H7 (cell line): ENCODE measurements at regions not wholly inside any gene's neighbourhood (a gene's known extent, or its start where the extent isn't known, plus 50 kb on each side); places are given as distances from the start of the nearest gene placed in this dataset.

Experiments used
- DNase-seq: peaks from one replicate; pipeline ENCODE4 v3.0.0; 2012
- H3K27me3 ChIP-seq: 2 replicates; pipeline ENCODE4 v1.6.0; 2011; ENCODE audit warnings: mild to moderate bottlenecking, low read length; ENCODE audit not compliant: control insufficient read depth, insufficient read depth
- H3K36me3 ChIP-seq: replicated peaks from 2 replicates; pipeline ENCODE4 v1.5.1; 2011; ENCODE audit warnings: low read length; ENCODE audit not compliant: control insufficient read depth, insufficient read depth
- H3K4me3 ChIP-seq: 2 replicates; pipeline ENCODE4 v1.5.1; 2011; ENCODE audit warnings: low read depth, mild to moderate bottlenecking, control low read depth, low read length, moderate library complexity; ENCODE audit not compliant: insufficient read depth

DNA sequence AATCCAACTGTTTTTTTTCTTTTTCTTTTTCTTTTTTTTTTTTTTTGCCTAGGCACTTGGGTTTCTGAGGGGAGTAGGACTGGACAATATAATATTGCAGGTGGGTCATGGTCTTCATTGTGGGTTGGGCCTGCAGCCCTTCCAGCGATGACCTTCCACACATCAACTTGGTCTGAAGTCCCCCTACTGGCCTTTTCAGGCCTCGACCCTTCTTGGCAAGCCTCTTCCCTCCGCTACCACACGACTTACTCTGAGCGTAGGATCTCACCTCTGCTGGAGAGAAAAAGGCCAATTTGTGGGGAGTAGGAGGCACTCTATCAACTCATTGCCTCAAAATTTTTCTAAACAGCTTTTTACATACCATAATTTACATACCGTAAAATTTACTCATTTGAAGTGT lies 51.1 kb upstream of the GRIK3 start:
- Histone ChIP-seq H3K27me3 (no peaks in the 10 kb centered on the region; the same call in 1 of the 2 replicates), H3K36me3 (no peaks in the 10 kb centered on the region), H3K4me3 (no peak overlapping the region)
- peak; percentile 82 for DNase-seq

DNA sequence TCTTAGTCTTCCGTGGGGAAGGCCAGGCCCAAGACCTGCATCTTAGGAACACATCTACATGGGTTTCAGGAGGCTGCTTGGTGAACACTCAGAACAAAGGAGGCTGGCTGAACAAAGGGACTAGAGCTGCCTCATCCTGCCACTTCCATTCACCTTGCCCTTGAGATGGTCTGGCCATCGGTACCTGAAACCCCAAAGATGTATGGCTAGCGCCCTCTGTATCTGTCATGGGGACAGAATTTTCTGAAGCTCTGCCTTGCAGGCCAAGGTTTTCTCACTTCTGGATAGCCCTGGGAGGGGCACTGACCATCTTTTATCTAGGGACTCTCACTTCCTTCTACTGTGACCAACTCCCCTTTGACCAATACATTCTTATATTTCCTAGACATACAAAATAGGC lies 55.4 kb upstream of the GRIK3 start:
- Histone ChIP-seq H3K4me3 (no peak overlapping the region), H3K27me3 (no peaks in the 10 kb centered on the region), H3K36me3 (no peaks in the 10 kb centered on the region)
- DNase-seq, result no peak

DNA sequence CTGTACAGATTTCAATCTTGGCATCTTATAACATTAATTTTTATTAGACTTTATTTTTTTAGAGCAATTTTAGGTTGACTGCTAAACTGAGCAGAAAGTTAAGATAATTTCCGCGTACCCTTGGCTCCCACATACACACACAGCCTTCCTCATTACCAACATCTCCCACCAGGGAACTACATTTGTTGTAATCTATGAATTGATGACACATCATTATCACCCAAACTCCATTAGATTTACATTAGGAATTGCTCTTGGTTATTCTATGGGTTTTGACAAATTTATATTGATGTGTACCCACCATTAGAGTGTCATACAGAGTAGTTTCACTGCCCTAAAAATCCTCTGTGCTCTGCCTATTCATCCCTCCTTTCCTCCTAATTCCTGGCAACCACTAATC lies 56.4 kb upstream of the GRIK3 start:
- Histone ChIP-seq H3K27me3 (no peaks in the 10 kb centered on the region), H3K4me3 (no peak overlapping the region), H3K36me3 (no peaks in the 10 kb centered on the region)
- no peak for DNase-seq

DNA sequence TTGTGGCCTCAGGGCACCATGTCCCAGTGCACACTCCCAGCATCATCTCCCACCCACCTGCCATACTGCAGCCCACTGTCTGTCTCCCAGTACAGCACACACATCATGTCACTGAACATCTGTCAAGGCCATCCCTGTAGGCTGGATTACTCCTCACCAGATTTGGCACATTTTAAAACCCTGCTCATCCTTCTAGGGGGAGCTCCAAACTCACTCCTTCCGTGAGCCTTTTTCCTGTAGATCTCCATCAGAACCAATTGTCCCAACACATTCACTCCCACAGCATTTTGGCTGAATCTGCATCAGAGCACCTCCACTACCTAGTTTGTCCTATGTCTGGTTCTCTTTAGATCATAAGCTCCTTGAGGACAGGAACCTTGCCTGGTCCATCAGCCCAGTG lies 58.6 kb upstream of the GRIK3 start:
- Histone ChIP-seq H3K27me3 (no peaks in the 10 kb centered on the region), H3K36me3 (no peaks in the 10 kb centered on the region), H3K4me3 (no peak overlapping the region)
- DNase-seq, result no peak

DNA sequence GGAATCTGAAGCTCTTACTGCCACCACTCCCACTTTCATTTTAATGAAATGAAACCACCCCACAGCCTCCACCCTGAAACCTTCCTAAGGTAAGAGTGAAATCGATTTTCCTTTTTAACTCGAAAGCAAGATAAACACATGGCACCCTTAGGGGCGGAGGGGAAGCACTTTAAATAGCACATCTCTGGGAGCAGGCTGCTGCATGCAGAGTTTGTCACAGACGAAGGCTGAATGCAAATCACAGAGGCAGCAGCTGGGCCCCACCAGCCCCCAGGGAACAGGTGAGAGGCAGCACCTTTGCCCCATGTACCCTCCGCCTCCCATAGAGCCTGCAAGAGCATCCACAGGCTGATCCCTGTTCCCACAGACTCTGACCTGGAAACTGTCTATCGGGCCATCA lies 60.0 kb upstream of the GRIK3 start:
- H3K27me3 ChIP-seq, result no peaks in the 10 kb centered on the region
- H3K36me3 ChIP-seq, result no peaks in the 10 kb centered on the region
- no peak for DNase-seq
- H3K4me3 ChIP-seq, result no peak overlapping the region

DNA sequence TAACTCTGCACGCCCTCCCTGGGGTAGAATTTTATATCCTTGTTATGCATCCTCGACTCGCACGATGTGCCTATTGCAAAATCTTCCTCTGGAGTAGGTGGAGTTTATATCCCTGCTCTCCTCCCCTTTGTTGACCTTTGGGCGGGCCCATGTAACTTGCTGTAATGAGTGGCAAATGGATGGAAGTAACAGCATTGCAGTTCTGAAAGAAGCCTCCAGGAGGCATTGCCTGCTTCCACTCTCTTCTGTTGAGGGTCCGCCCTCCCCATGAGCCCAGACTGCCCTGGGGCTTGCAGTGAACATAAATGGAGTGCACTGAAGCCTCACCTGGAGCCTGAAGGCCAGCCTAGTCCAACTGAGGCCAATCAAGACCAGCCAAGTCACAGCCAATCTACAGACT lies 62.2 kb upstream of the GRIK3 start:
- Histone ChIP-seq H3K36me3 (no peaks in the 10 kb centered on the region), H3K27me3 (peaks cover 2% of the 10 kb centered on the region; the same call in 1 of the 2 replicates), H3K4me3 (no peak overlapping the region)
- peak; percentile 83 for DNase-seq

DNA sequence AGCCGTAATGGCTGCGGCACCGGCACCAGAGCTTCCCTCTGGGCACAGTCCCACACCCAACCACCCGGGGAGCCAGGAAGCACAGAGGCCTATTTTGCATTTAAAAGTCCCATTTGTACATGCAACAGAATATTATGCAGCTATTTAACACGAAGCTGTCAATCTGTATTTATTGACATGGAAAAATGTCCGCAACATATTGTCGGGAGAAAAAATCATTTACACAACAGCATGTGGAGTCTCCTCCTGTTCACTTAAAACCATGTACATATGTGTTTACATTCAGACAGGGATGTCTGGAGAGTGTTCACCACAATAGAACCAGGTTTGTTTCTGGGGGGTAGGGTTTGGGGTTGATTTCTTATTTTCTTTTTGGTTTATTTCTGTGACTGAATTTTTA lies 63.4 kb upstream of the GRIK3 start:
- Histone ChIP-seq H3K36me3 (no peaks in the 10 kb centered on the region), H3K4me3 (no peak overlapping the region), H3K27me3 (peaks cover 4% of the 10 kb centered on the region; the same call in 1 of the 2 replicates)
- DNase-seq, result no peak

DNA sequence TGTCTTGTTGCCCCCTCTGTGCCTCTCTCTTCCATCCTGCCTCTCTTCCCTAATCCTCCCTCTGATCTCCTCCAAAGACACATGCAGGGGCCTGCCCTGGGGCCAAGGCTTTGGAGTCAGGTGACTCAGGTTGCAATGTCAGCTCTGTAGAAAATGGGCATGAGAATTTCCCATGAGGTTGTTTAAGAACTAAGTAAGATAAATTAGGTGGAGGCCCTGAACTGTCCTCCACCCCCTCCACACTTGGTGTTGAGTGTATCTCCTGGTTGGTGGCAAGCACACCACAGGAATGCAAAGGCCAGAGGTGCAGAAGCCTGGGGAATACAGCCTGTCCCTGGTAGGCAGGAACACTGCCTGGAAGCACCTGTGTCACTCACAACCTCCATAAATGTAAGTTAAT lies 63.9 kb upstream of the GRIK3 start:
- Histone ChIP-seq H3K36me3 (no peaks in the 10 kb centered on the region), H3K27me3 (peaks cover 4% of the 10 kb centered on the region; the same call in 1 of the 2 replicates)
- DNase-seq, result peak; percentile 50

DNA sequence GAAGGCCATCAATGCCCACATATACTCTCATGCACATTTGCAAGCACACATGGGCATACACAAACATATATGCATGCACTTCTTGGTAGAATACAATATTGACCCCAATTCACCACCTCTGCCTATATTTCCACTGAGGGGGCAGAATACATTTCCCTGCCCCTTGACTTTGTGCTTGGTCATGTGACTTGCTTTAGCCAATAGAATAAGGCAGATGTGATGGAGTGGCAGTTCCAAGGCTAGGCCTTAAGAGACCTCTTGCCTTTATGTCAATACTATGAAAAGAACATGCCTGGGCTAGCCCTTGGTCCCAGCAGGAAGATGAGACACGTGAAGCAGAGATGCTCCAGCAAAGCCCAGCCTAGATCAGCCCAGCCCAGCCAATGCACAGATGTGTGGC lies 66.0 kb upstream of the GRIK3 start:
- H3K27me3 ChIP-seq, result peaks cover 4% of the 10 kb centered on the region; the same call in 1 of the 2 replicates
- no peak for DNase-seq
- H3K36me3 ChIP-seq, result no peaks in the 10 kb centered on the region
- H3K4me3 ChIP-seq, result no peak overlapping the region

More for the DNA sequence above, 63.9 kb upstream of the GRIK3 start:
- H3K4me3 ChIP-seq, result no peak overlapping the region

DNA sequence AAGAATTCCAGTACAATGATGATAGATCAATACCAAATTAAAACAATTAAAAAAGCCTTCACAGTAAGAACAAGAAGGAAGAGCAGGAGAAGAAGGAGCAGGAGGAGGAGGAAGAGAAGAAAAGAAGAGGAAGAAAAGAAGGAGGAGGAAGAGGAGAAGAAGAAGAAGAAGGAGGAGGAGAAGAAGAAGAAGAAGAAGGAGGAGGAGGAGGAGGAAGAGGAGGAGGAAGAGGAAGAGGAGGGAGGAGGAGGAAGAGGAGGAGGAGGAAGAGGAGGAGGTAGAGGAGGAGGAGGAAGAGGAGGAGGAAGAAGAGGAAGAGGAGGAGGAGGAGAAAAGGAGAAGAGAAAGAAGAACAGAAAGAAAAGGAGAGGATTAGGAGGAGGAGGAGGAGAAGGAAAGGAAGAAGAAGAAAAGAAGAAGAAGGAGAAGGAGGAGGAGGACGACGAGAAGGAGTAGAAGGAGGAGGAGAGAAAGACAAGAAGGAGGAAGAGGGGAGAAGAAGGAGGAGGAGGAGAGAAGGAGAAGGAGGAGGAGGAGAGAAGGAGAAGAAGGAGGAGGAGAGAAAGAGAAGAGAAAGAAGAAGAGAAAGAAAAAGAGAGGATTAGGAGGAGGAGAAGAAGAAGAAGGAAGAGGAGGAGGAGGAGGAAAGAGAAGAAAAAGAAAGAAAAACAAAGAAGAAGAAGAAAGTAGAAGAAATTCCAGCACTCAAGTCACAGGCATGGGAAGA lies 68.5 kb upstream of the GRIK3 start:
- Histone ChIP-seq H3K36me3 (no peaks in the 10 kb centered on the region), H3K27me3 (peaks cover 4% of the 10 kb centered on the region; the same call in 1 of the 2 replicates), H3K4me3 (no peak overlapping the region)
- DNase-seq, result no peak

DNA sequence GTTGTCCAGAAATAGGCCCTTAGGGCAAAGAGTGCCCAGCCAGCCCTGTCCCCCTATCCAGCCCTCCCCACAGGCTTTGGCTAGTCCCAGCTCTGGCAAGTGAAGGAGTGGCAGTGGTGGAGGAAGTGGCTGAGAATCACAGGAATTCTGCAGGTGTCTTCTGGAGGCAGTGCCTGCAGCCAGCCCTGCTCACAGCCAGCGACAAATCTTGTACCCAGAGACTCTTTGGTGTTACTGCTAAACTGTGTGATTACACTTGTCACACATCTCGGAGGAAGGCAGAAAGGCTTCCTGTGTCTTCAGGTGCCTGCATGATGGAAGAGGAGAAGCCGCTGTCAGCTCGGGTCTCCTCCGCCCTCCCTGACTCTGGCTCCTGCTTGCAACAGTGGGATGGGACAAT lies 71.6 kb upstream of the GRIK3 start:
- H3K27me3 ChIP-seq, result peaks cover 4% of the 10 kb centered on the region; the same call in 1 of the 2 replicates
- H3K4me3 ChIP-seq, result no peak overlapping the region
- H3K36me3 ChIP-seq, result no peaks in the 10 kb centered on the region
- no peak for DNase-seq

DNA sequence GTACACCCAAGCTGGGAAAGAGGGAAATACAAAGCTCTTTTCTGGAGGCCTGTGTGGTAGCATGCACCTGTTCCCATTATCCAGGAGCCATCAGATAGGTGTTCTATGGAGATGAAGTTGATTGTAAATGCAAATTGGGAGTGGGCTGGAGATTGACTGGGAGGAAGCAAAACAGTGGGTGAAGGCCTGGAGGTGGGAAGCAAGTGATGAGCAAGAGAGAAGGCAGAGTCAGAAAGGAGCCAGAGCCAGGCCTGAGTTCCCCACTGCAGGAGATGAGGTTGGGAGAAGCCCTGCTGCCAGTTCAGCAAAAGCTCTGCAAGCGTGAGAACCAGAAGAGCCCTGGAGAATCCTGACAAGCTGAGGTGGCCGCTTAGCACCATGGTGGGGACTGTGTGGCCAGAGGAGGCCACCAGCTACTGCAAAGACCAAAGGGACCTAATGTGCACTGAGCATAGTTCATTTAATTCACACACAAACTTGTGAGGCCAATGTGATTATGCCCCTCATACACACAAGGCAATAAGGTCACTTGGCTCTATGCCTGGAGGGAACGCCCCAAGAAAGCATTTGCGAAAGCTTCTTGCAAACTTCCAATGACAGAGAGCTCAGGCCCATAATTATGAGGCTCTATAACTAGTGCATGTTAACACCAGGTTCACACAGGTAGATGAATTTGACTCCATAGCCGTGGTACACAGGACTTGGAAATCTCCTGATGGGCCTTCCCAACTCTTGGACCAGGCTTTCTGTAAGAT lies 73.0 kb upstream of the GRIK3 start:
- H3K4me3 ChIP-seq, result no peak overlapping the region
- H3K27me3 ChIP-seq, result peaks cover 1% of the 10 kb centered on the region; the same call in 1 of the 2 replicates
- H3K36me3 ChIP-seq, result no peaks in the 10 kb centered on the region
- DNase-seq, result no peak

DNA sequence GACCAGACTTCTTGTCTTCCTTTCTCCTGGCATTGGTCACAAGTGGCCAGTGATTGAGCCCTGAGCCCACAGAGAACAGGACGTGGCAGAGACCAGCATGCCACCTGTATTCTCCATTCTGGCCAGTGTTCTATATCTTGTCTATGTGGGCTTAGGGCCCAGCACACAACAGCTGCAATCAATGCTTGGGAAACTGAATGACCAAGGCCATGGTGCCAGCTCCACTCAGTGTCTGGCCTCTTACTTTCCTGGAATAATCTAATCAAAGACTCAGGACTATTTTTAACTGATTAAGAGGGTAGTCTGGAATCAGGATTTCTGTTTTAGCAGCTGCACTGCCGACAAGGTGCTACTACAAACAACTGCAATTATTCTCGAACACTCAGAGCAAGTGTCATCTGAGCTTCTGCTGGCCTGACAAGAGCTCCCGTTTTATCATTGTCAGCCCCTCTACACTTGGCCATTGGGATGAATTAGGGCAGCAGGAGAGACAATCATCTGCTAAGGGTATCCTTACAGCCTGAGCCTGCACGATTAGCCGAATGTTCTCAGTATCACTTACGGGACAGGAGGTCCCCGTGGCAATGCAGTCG lies 74.4 kb upstream of the GRIK3 start:
- H3K36me3 ChIP-seq, result no peaks in the 10 kb centered on the region
- no peaks in the 10 kb centered on the region; the same call in 1 of the 2 replicates for H3K27me3 ChIP-seq
- H3K4me3 ChIP-seq, result no peak overlapping the region
- DNase-seq, result no peak

DNA sequence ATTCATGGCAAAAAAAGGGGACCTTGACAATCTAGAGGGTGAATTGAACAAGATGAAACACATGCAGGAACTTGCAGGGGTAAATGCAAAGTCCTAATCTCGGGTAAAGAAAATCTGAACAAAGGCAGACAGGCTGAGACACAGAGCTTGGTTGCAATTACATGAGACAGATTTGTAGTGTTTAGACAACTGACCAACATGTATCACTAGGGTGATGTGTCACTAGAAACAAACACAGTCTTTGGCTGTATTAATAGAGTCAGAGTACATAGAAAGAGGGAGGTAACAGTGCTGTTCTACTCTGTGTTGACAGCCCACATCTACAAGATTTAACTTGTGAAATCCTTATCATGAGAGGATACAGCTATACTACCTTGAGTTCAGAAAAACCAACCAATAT lies 78.1 kb upstream of the GRIK3 start:
- DNase-seq, result no peak
- no peaks in the 10 kb centered on the region for H3K36me3 ChIP-seq
- H3K4me3 ChIP-seq, result no peak overlapping the region
- no peaks in the 10 kb centered on the region; the same call in 1 of the 2 replicates for H3K27me3 ChIP-seq
